WTC11 (cell line): ENCODE measurements at regions not wholly inside any gene's neighbourhood (a gene's known extent, or its start where the extent isn't known, plus 50 kb on each side); places are given as distances from the start of the nearest gene placed in this dataset.
"Not testable (repeated sequence)": the region's sequence is repeated elsewhere in the genome, so short reads cannot be mapped to it uniquely, and the experiment has no call there.

Source experiments
- ATAC-seq: fragments of 200-7000 bp; cut with Tn5 transposase; 2 replicates; pipeline ENCODE4 v1.10.0; 2021; ENCODE audit warnings: mild to moderate bottlenecking, moderate library complexity
- CTCF ChIA-PET: fragments of 300-600 bp; sonication (Branson Sonifier 250); formaldehyde crosslinking; loops from one replicate; lab custom pipeline; 2021; ENCODE audit warnings: antibody characterized with exemption; lab: Charles Lee
- POLR2A ChIA-PET: fragments of 350-600 bp; sonication (Branson Sonifier 250); formaldehyde crosslinking; loops from one replicate; lab custom pipeline; 2021; ENCODE audit warnings: antibody characterized with exemption; lab: Charles Lee
- DNase-seq: peaks from one replicate; pipeline ENCODE4 v3.0.0; 2021; ENCODE audit warnings: low spot score
- H3K27ac Mint-ChIP-seq: 2 replicates; pipeline ENCODE4 v1.8.0; 2021; ENCODE audit warnings: mixed read lengths
- H3K27me3 Mint-ChIP-seq: 2 replicates; pipeline ENCODE4 v1.8.0; 2021; ENCODE audit warnings: low read depth, mild to moderate bottlenecking, moderate library complexity, mixed read lengths
- H3K36me3 Mint-ChIP-seq: 2 replicates; pipeline ENCODE4 v1.8.0; 2021; ENCODE audit warnings: mixed read lengths
- H3K4me1 Mint-ChIP-seq: 2 replicates; pipeline ENCODE4 v1.8.0; 2022; ENCODE audit warnings: mixed read lengths
- H3K4me3 Mint-ChIP-seq: 2 replicates; pipeline ENCODE4 v1.8.0; 2021; ENCODE audit warnings: mild to moderate bottlenecking, moderate library complexity, mixed read lengths
- H3K9me3 Mint-ChIP-seq: 2 replicates; pipeline ENCODE4 v1.8.0; 2021; ENCODE audit warnings: mixed read lengths
- CREB1 ChIP-seq: sonication (generic); formaldehyde crosslinking; IDR thresholded peaks from 2 replicates; pipeline ENCODE4 v1.8.0; 2023; ENCODE audit warnings: mild to moderate bottlenecking, missing genetic modification reagents
- CTCF ChIP-seq: fragments of 200-600 bp; IDR thresholded peaks from 2 replicates; pipeline ENCODE4 v1.8.0; 2022; ENCODE audit warnings: antibody characterized with exemption
- E2F5 ChIP-seq: sonication (generic); formaldehyde crosslinking; IDR thresholded peaks from 2 replicates; pipeline ENCODE4 v1.8.1; 2022; ENCODE audit warnings: mild to moderate bottlenecking, moderate library complexity, missing genetic modification reagents
- EMX1 ChIP-seq: fragments of 250-450 bp; sonication (Bioruptor Pico); IDR thresholded peaks from 2 replicates; pipeline ENCODE4 v1.8.0; 2021; ENCODE audit warnings: mild to moderate bottlenecking
- ERG ChIP-seq: fragments of 250-450 bp; sonication (Bioruptor Pico); IDR thresholded peaks from 2 replicates; pipeline ENCODE4 v1.8.0; 2021; ENCODE audit warnings: mild to moderate bottlenecking
- FOXP1 ChIP-seq: sonication (generic); formaldehyde crosslinking; IDR thresholded peaks from 2 replicates; pipeline ENCODE4 v1.8.0; 2022; ENCODE audit warnings: missing genetic modification reagents, mild to moderate bottlenecking, moderate library complexity, borderline replicate concordance
- GTF2I ChIP-seq: fragments of 250-450 bp; sonication (Bioruptor Pico); conservative IDR thresholded peaks from 2 replicates; pipeline ENCODE4 v1.4.0; 2021; ENCODE audit warnings: mild to moderate bottlenecking
- HMGA2 ChIP-seq: fragments of 250-450 bp; sonication (Bioruptor Pico); IDR thresholded peaks from 2 replicates; pipeline ENCODE4 v1.4.0; 2021; ENCODE audit warnings: mild to moderate bottlenecking, moderate library complexity
- IRF1 ChIP-seq: sonication (generic); formaldehyde crosslinking; IDR thresholded peaks from 2 replicates; pipeline ENCODE4 v1.8.0; 2023; ENCODE audit warnings: missing genetic modification reagents
- NR1H2 ChIP-seq: sonication (generic); formaldehyde crosslinking; IDR thresholded peaks from 2 replicates; pipeline ENCODE4 v1.9.0; 2021; ENCODE audit warnings: mild to moderate bottlenecking, moderate library complexity, missing genetic modification reagents
- NR2C2 ChIP-seq: sonication (generic); formaldehyde crosslinking; IDR thresholded peaks from 2 replicates; pipeline ENCODE4 v1.8.0; 2022; ENCODE audit warnings: mild to moderate bottlenecking, missing genetic modification reagents
- NR3C1 ChIP-seq: sonication (generic); formaldehyde crosslinking; conservative IDR thresholded peaks from 2 replicates; pipeline ENCODE4 v1.8.1; 2023; ENCODE audit warnings: low read depth, mild to moderate bottlenecking, missing genetic modification reagents
- PRRX2 ChIP-seq: fragments of 250-450 bp; sonication (Bioruptor Pico); IDR thresholded peaks from 2 replicates; pipeline ENCODE4 v1.8.0; 2021; ENCODE audit warnings: mild to moderate bottlenecking
- SMAD4 ChIP-seq: sonication (generic); formaldehyde crosslinking; IDR thresholded peaks from 2 replicates; pipeline ENCODE4 v1.8.0; 2022; ENCODE audit warnings: mild to moderate bottlenecking, missing genetic modification reagents
- SOX15 ChIP-seq: fragments of 250-450 bp; sonication (Bioruptor Pico); IDR thresholded peaks from 2 replicates; pipeline ENCODE4 v1.9.0; 2021; ENCODE audit warnings: mild to moderate bottlenecking
- SP1 ChIP-seq: sonication (generic); formaldehyde crosslinking; conservative IDR thresholded peaks from 2 replicates; pipeline ENCODE4 v1.8.1; 2022; ENCODE audit warnings: missing genetic modification reagents
- TEAD4 ChIP-seq: sonication (generic); formaldehyde crosslinking; IDR thresholded peaks from 2 replicates; pipeline ENCODE4 v1.8.0; 2022; ENCODE audit warnings: mild to moderate bottlenecking, missing genetic modification reagents
- TP53 ChIP-seq: sonication (generic); formaldehyde crosslinking; IDR thresholded peaks from 2 replicates; pipeline ENCODE4 v1.8.1; 2023; ENCODE audit warnings: mild to moderate bottlenecking, missing genetic modification reagents
- ZNF219 ChIP-seq: sonication (generic); formaldehyde crosslinking; IDR thresholded peaks from 2 replicates; pipeline ENCODE4 v1.8.0; 2023; ENCODE audit warnings: missing genetic modification reagents, mild to moderate bottlenecking, borderline replicate concordance
- ZNF425 ChIP-seq: fragments of 250-450 bp; sonication (Bioruptor Pico); conservative IDR thresholded peaks from 2 replicates; pipeline ENCODE4 v1.9.0; 2021; ENCODE audit warnings: mild to moderate bottlenecking

GRCh38 chr14:44846232-44846824, 115.4 kb downstream of the KLHL28 start:
- ChIA-PET CTCF (interaction anchor here (0.6 to 1.8 kb wide), 20 partner anchors 8 to 1305 kb away, joined by 3 to 10 read pairs (median 3); no protein-coding TSS in a partner anchor), POLR2A (no interaction called here)
- no peaks in the 10 kb centered on the region for H3K27me3 Mint-ChIP-seq
- peak; percentile 70 for TF ChIP-seq CTCF
- TF ChIP-seq SMAD4: no peak
- H3K4me3 Mint-ChIP-seq: no peak overlapping the region
- ATAC-seq (peak; percentile 67), DNase-seq (no peak)
- no peaks in the 10 kb centered on the region for H3K36me3 Mint-ChIP-seq
- H3K27ac Mint-ChIP-seq: no peak overlapping the region
- peaks cover 3% of the 10 kb centered on the region; the same call in 1 of the 2 replicates for H3K9me3 Mint-ChIP-seq
- H3K4me1 Mint-ChIP-seq: peaks cover 7% of the 10 kb centered on the region; the same call in 1 of the 2 replicates

- ATAC-seq: peak; percentile 34; the same call in 1 of the 2 replicates
- CTCF ChIA-PET: interaction anchor here (0.6 to 1.2 kb wide), 2 partner anchors 11 to 686 kb away, joined by 3 to 6 read pairs; no protein-coding TSS in a partner anchor
- H3K9me3 Mint-ChIP-seq, H3K27me3 Mint-ChIP-seq, DNase-seq, POLR2A ChIA-PET, H3K36me3 Mint-ChIP-seq, H3K4me3 Mint-ChIP-seq, H3K4me1 Mint-ChIP-seq, H3K27ac Mint-ChIP-seq: not testable (repeated sequence)
Measured at GRCh38 chr14:44835928-44836327, 125.8 kb downstream of the KLHL28 start.

- no peaks in the 10 kb centered on the region for H3K27me3 Mint-ChIP-seq
- ATAC-seq: no peak
- TF ChIP-seq TEAD4 (CRISPR knock-in tag) (no peak), FOXP1 (no peak), ERG (CRISPR knock-in tag) (no peak), TP53 (CRISPR knock-in tag) (no peak), E2F5 (CRISPR knock-in tag) (no peak), IRF1 (no peak), ZNF425 (CRISPR knock-in tag) (no peak), PRRX2 (CRISPR knock-in tag) (no peak), ZNF219 (CRISPR knock-in tag) (no peak), NR3C1 (no peak), NR1H2 (no peak), CTCF (no peak), SOX15 (CRISPR knock-in tag) (no peak), HMGA2 (CRISPR knock-in tag) (no peak), NR2C2 (CRISPR knock-in tag) (no peak), SP1 (no peak), GTF2I (CRISPR knock-in tag) (no peak), CREB1 (CRISPR knock-in tag) (no peak), EMX1 (CRISPR knock-in tag) (no peak)
- TF ChIP-seq, all 79 proteins: peak for 0
- ChIA-PET POLR2A (no interaction called here), CTCF (no interaction called here)
- Mint-ChIP-seq H3K9me3 (no peaks in the 10 kb centered on the region), H3K4me1 (no peaks in the 10 kb centered on the region), H3K4me3 (no peak overlapping the region), H3K27ac (no peak overlapping the region), H3K36me3 (no peaks in the 10 kb centered on the region)
- no peak for DNase-seq
Measured at GRCh38 chr14:44833376-44834060, 128.2 kb downstream of the KLHL28 start.
